Erythroblast (primary cell): ENCODE measurements at regions not wholly inside any gene's neighbourhood (a gene's known extent, or its start where the extent isn't known, plus 50 kb on each side); places are given as distances from the start of the nearest gene placed in this dataset.

Experiments
- GATA1 ChIP-seq: IDR thresholded peaks from 2 replicates; pipeline ENCODE4 v1.6.1; 2011; ENCODE audit warnings: low read depth, mild to moderate bottlenecking, control low read depth, low read length, moderate library complexity
- POLR2A ChIP-seq: IDR thresholded peaks from 2 replicates; pipeline ENCODE4 v1.6.1; 2011; ENCODE audit warnings: mild to moderate bottlenecking, low read length

GRCh38 chr22:48820481-48821345, 1007.0 kb downstream of the BRD1 start:
- TF ChIP-seq POLR2A: no peak
- TF ChIP-seq GATA1: no peak
